ENCODE measurements at regions not wholly inside any gene's neighbourhood (a gene's known extent, or its start where the extent isn't known, plus 50 kb on each side); places are given as distances from the start of the nearest gene placed in this dataset.

DNA sequence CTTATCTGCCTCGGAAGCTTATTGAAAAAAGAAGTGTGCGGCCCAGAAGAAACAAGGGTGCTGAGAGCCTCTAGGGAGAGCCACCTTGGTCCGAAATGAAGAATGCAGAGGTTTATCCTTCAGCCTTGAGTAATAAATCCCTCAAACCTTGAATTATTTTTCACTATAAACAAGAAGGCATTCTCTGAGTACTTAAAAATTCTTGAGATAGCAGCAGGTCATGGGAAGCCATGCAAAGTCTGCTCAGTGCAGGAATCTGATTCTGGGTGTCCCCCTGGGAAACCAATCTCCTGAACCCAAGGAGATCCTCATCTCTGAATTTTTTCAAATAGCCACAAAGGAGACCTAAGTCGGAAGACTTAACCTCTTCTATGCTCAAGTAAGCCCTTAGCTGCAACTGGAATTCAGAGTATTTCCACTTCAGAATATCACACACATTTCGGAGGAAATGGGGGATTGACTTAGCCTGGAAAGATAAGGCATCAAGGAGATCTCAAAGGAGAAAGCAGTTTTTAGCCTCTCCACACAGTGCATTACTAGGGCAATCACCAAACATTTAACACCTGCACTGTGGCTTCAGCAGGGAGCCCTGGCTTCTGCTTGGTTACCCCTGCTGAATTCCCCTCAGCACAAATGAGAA is 365.0 kb downstream of the ETS1 start:
- no peak overlapping the region for H2BK120ac ChIP-seq (ENCODE audit: low read depth, low read length)
- no peak overlapping the region for H2AFZ ChIP-seq (ENCODE audit: low read depth, low read length)

GRCh38 chr11:128219731-128220120 is 367.6 kb downstream of the ETS1 start:
- Histone ChIP-seq H4K8ac (ENCODE audit: low read length) (no peak overlapping the region), H3K27me3 (ENCODE audit: control insufficient read depth in 1 of 2, insufficient read depth in 1 of 2, low read length in 2 of 2) (no peaks in the 10 kb centered on the region), H3K18ac (ENCODE audit: low read depth in 1 of 2, low read length in 2 of 2) (no peak overlapping the region), H4K91ac (ENCODE audit: low read length) (no peak overlapping the region), H3K36me3 (ENCODE audit: control insufficient read depth in 1 of 2, insufficient read depth in 2 of 2, low read depth in 1 of 2, low read length in 2 of 2) (peaks cover 0 to 6% of the 10 kb centered on the region in 2 experiments), H3K27ac (ENCODE audit: low read length, poor library complexity, severe bottlenecking) (peak overlapping the region; percentile 83), H3K9ac (ENCODE audit: low read length) (peak overlapping the region; percentile 77), H3K4me1 (ENCODE audit: control insufficient read depth, insufficient read depth, low read depth, low read length) (no peaks in the 10 kb centered on the region), H2BK120ac (ENCODE audit: low read depth, low read length) (no peak overlapping the region), H3K79me1 (replicated peaks; ENCODE audit: low read length, poor library complexity, severe bottlenecking) (no peaks in the 10 kb centered on the region), H3K4ac (ENCODE audit: low read depth in 1 of 2, low read length in 2 of 2) (no peak overlapping the region), H3K23ac (ENCODE audit: low read length in 2 of 2) (no peak overlapping the region), H2AFZ (ENCODE audit: low read depth, low read length) (no peak overlapping the region), H3K9me3 (ENCODE audit: control insufficient read depth, low read length) (no peaks in the 10 kb centered on the region), H3K4me2 (ENCODE audit: low read length, poor library complexity, severe bottlenecking) (no peak overlapping the region), H2BK15ac (ENCODE audit: low read depth, poor library complexity, severe bottlenecking) (no peak overlapping the region), H2BK12ac (ENCODE audit: low read length in 2 of 2) (no peak overlapping the region), H3K14ac (ENCODE audit: low read length in 2 of 2) (no peak overlapping the region), H2BK5ac (ENCODE audit: low read depth, low read length, poor library complexity, severe bottlenecking) (no peak overlapping the region), H3K4me3 (ENCODE audit: insufficient read depth in 1 of 2, low read depth in 1 of 2, low read length in 2 of 2) (peak overlapping the region in 1 of 2 experiments; percentile 50), H2AK5ac (ENCODE audit: low read length, severe bottlenecking) (no peak overlapping the region)
- no peak for DNase-seq
- 96% methylated on average over 4 of the region's 4 CpGs for WGBS

More for the DNA sequence above, 365.0 kb downstream of the ETS1 start:
- DNase-seq: peak; percentile 29
- 42% methylated on average over 4 of the region's 5 CpGs for WGBS
- peak overlapping the region in 1 of 2 experiments; percentile 26 for H3K18ac ChIP-seq (ENCODE audit: low read depth in 1 of 2, low read length in 2 of 2)
- no peaks in the 10 kb centered on the region for H3K4me1 ChIP-seq (ENCODE audit: control insufficient read depth, insufficient read depth, low read depth, low read length)
- no peak overlapping the region for H4K8ac ChIP-seq (ENCODE audit: low read length)
- no peak overlapping the region for H3K23ac ChIP-seq (ENCODE audit: low read length in 2 of 2)
- no peak overlapping the region for H3K9ac ChIP-seq (ENCODE audit: low read length)
- no peaks in the 10 kb centered on the region for H3K79me1 ChIP-seq (replicated peaks; ENCODE audit: low read length, poor library complexity, severe bottlenecking)
- H3K4ac ChIP-seq (ENCODE audit: low read depth in 1 of 2, low read length in 2 of 2): no peak overlapping the region
- H2BK5ac ChIP-seq (ENCODE audit: low read depth, low read length, poor library complexity, severe bottlenecking): peak overlapping the region; percentile 44
- H3K27me3 ChIP-seq (ENCODE audit: control insufficient read depth in 1 of 2, insufficient read depth in 1 of 2, low read length in 2 of 2): no peaks in the 10 kb centered on the region
- no peak overlapping the region for H3K4me3 ChIP-seq (ENCODE audit: insufficient read depth in 1 of 2, low read depth in 1 of 2, low read length in 2 of 2)
- H4K91ac ChIP-seq (ENCODE audit: low read length): no peak overlapping the region
- H3K4me2 ChIP-seq (ENCODE audit: low read length, poor library complexity, severe bottlenecking): no peak overlapping the region
- H3K9me3 ChIP-seq (ENCODE audit: control insufficient read depth, low read length): no peaks in the 10 kb centered on the region
- H2AK5ac ChIP-seq (ENCODE audit: low read length, severe bottlenecking): no peak overlapping the region
- no peaks in the 10 kb centered on the region for H3K36me3 ChIP-seq (ENCODE audit: control insufficient read depth in 1 of 2, insufficient read depth in 2 of 2, low read depth in 1 of 2, low read length in 2 of 2)
- H2BK12ac ChIP-seq (ENCODE audit: low read length in 2 of 2): no peak overlapping the region
- no peak overlapping the region for H3K14ac ChIP-seq (ENCODE audit: low read length in 2 of 2)
- no peak overlapping the region for H2BK15ac ChIP-seq (ENCODE audit: low read depth, poor library complexity, severe bottlenecking)
- no peak overlapping the region for H3K27ac ChIP-seq (ENCODE audit: low read length, poor library complexity, severe bottlenecking)

GRCh38 chr11:128216198-128216597 is 371.2 kb downstream of the ETS1 start:
- Histone ChIP-seq H3K23ac (ENCODE audit: low read length in 2 of 2) (no peak overlapping the region), H3K4me2 (ENCODE audit: low read length, poor library complexity, severe bottlenecking) (no peak overlapping the region), H4K91ac (ENCODE audit: low read length) (no peak overlapping the region), H3K4me1 (ENCODE audit: control insufficient read depth, insufficient read depth, low read depth, low read length) (no peaks in the 10 kb centered on the region), H2BK5ac (ENCODE audit: low read depth, low read length, poor library complexity, severe bottlenecking) (no peak overlapping the region), H3K27me3 (ENCODE audit: control insufficient read depth in 1 of 2, insufficient read depth in 1 of 2, low read length in 2 of 2) (no peaks in the 10 kb centered on the region), H3K9ac (ENCODE audit: low read length) (no peak overlapping the region), H2BK15ac (ENCODE audit: low read depth, poor library complexity, severe bottlenecking) (no peak overlapping the region), H4K8ac (ENCODE audit: low read length) (no peak overlapping the region), H3K4ac (ENCODE audit: low read depth in 1 of 2, low read length in 2 of 2) (no peak overlapping the region), H3K36me3 (ENCODE audit: control insufficient read depth in 1 of 2, insufficient read depth in 2 of 2, low read depth in 1 of 2, low read length in 2 of 2) (peaks cover 0 to 6% of the 10 kb centered on the region in 2 experiments), H2AK5ac (ENCODE audit: low read length, severe bottlenecking) (no peak overlapping the region), H3K27ac (ENCODE audit: low read length, poor library complexity, severe bottlenecking) (no peak overlapping the region), H2BK120ac (ENCODE audit: low read depth, low read length) (no peak overlapping the region), H3K9me3 (ENCODE audit: control insufficient read depth, low read length) (no peaks in the 10 kb centered on the region), H2BK12ac (ENCODE audit: low read length in 2 of 2) (no peak overlapping the region), H3K14ac (ENCODE audit: low read length in 2 of 2) (no peak overlapping the region), H3K79me1 (replicated peaks; ENCODE audit: low read length, poor library complexity, severe bottlenecking) (no peaks in the 10 kb centered on the region), H3K18ac (ENCODE audit: low read depth in 1 of 2, low read length in 2 of 2) (no peak overlapping the region), H2AFZ (ENCODE audit: low read depth, low read length) (no peak overlapping the region), H3K4me3 (ENCODE audit: insufficient read depth in 1 of 2, low read depth in 1 of 2, low read length in 2 of 2) (no peak overlapping the region)
- WGBS: no CpG with 5 or more reads among the region's 1 CpG
- DNase-seq: no peak

DNA sequence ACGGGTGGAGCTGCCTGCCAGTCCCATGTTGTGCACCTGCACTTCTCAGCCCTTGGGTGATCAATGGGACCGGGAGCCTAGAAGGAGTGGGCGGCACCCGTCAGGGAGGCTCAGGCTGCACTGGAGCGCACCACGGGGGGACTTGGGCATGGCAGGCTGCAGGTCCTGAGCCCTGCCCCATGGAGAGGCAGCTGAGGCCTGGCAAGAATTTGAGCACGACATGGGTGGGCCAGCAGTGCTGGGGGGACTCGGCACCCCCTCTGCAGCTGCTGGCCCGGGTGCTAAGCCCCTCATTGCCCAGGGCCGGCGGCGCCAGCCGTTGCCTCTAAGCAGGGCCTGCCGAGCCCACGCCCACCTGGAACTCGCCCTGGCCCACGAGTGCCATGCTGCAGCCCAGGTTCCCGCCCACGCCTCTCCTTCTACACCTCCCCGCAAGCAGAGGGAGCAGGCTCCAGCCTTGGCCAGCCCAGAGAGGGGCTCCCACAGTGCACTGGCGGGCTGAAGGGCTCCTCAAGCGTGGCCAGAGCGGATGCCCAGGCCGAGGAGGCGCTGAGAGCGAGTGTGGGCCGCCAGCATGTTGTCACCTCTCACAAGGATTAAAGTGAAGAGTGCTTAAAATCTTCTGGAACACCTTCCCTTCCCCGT is 372.0 kb downstream of the ETS1 start:
- Histone ChIP-seq H2BK5ac (ENCODE audit: low read depth, low read length, poor library complexity, severe bottlenecking) (no peak overlapping the region), H4K91ac (ENCODE audit: low read length) (peak overlapping the region; percentile 35), H3K79me1 (replicated peaks; ENCODE audit: low read length, poor library complexity, severe bottlenecking) (no peaks in the 10 kb centered on the region), H3K4me3 (ENCODE audit: insufficient read depth in 1 of 2, low read depth in 1 of 2, low read length in 2 of 2) (no peak overlapping the region), H2AK5ac (ENCODE audit: low read length, severe bottlenecking) (peak overlapping the region; percentile 86), H3K18ac (ENCODE audit: low read depth in 1 of 2, low read length in 2 of 2) (peak overlapping the region in 1 of 2 experiments; percentile 23), H2BK15ac (ENCODE audit: low read depth, poor library complexity, severe bottlenecking) (peak overlapping the region; percentile 38), H3K9ac (ENCODE audit: low read length) (no peak overlapping the region), H3K4me2 (ENCODE audit: low read length, poor library complexity, severe bottlenecking) (no peak overlapping the region), H2BK12ac (ENCODE audit: low read length in 2 of 2) (peak overlapping the region in 1 of 2 experiments; percentile 71), H3K27ac (ENCODE audit: low read length, poor library complexity, severe bottlenecking) (no peak overlapping the region), H3K14ac (ENCODE audit: low read length in 2 of 2) (peak overlapping the region in 1 of 2 experiments; percentile 89), H3K23ac (ENCODE audit: low read length in 2 of 2) (no peak overlapping the region), H3K9me3 (ENCODE audit: control insufficient read depth, low read length) (no peaks in the 10 kb centered on the region), H3K4ac (ENCODE audit: low read depth in 1 of 2, low read length in 2 of 2) (peak overlapping the region in 1 of 2 experiments; percentile 10), H3K27me3 (ENCODE audit: control insufficient read depth in 1 of 2, insufficient read depth in 1 of 2, low read length in 2 of 2) (no peaks in the 10 kb centered on the region), H2AFZ (ENCODE audit: low read depth, low read length) (no peak overlapping the region), H2BK120ac (ENCODE audit: low read depth, low read length) (no peak overlapping the region), H3K36me3 (ENCODE audit: control insufficient read depth in 1 of 2, insufficient read depth in 2 of 2, low read depth in 1 of 2, low read length in 2 of 2) (peaks cover 0 to 6% of the 10 kb centered on the region in 2 experiments), H3K4me1 (ENCODE audit: control insufficient read depth, insufficient read depth, low read depth, low read length) (no peaks in the 10 kb centered on the region), H4K8ac (ENCODE audit: low read length) (peak overlapping the region; percentile 28)
- DNase-seq: no peak
- WGBS: 96% methylated on average over 25 of the region's 28 CpGs

Measured in mesenchymal stem cell (in vitro differentiated cells and primary cell).